SKM-1 (cell line): ENCODE measurements at regions not wholly inside any gene's neighbourhood (a gene's known extent, or its start where the extent isn't known, plus 50 kb on each side); places are given as distances from the start of the nearest gene placed in this dataset.

Experiments used
- DNase-seq: peaks from one replicate; lab custom pipeline; 2025; ENCODE audit not compliant: unreplicated experiment; lab: John Stamatoyannopoulos, UW

DNA sequence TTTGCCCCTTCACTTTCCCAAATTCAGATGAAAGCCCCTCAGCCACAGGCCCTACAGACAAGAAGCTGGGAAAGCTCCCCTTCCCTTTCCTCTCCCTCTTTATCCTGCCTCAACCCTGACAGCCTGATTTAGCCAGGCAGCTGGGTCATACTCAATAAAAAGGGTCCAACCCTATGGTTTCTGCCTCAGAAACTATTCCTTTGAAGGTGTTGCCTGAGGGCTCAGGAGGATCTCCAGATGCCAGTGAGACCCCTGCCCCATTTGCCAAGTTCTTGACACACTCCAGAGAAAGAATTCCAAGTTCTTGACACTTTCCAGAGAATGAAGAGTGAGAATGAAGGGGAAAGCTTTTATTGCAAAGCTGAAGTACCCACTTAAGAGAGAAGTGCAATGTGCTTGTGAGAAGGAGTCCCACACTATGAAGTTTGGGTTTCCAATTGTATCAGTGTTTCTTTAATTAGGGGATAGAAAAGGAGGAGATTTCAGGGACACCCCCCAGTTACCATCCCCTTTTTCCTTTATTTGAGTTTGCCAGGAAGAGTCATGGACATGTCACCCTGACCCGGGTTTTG lies 576.2 kb downstream of the METTL4 start:
- no peak for DNase-seq

DNA sequence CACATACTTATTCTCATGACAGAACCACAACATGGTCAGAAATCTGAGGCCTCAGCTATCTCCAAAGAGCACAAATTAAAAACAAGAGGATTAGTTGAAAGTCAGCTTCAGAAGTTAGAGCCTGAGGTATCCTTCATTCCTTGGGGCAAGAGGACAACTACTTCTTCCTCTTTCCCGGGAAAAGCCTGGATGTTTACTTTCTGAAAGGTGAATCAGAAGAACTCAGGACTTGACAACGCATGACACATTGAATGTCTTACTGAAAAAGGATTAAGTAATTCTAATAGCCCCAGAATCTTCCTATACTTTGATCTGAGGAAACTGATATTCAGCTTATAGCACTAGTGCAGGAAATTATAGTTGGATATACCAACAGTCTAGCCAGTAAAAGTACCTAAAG lies 573.2 kb downstream of the METTL4 start:
- no peak for DNase-seq

DNA sequence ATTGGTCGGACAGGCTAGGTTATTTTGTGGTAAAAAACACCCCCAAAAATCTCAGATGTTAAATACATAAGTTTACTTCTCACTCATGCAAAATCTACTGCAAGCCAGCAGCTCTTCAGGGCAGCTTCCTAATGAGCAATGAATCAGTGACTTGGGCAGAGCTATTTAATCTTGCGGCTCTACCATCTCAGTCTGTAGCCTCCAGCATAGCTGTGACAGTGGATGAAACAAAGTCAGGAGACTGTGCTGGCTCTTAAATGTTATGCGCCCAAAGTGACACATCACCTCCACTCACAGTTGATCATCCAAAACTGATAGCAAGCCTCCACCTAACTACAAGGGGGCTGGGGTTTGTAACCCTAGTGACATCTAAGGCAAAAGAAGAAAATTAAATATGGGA lies 571.9 kb downstream of the METTL4 start:
- no peak for DNase-seq

DNA sequence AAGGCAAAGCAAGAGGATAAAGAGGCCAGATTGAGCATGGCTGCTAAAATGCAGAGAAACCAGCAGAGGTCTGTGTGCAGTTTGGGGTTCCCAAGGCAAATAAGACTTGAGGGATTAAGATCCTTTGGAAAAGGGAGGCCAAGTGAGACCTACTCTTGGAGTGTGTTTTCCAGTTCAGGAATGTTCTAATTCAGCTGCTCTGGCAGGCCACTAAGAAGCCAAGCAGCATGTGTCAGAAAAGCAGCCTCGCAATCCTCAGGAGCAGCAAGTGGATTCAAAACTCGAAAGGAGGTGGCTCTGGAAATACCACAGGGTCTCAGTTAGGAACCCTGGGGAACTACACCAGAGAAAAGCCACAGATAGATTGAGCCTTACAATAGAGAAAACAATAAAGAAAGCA lies 569.2 kb downstream of the METTL4 start:
- DNase-seq: no peak

DNA sequence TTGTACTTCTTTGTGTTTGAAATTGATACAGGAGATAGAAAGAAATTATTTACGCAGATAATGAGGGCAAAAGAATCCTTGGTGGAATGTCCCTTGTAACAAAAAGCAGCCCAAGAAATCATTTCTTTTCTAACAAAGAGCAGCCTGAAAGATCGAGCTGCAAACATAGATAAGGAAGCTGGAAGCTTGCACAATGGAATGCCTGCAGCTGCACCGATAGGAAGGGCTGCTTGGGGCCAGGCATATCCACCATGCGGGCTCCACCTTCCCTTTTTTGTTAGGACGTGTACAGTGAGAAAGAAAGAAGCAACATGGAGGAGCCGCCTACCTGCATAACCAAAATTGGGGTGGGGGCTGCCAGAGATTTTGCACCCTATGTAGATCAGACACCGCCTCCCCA lies 568.7 kb downstream of the METTL4 start:
- no peak for DNase-seq

DNA sequence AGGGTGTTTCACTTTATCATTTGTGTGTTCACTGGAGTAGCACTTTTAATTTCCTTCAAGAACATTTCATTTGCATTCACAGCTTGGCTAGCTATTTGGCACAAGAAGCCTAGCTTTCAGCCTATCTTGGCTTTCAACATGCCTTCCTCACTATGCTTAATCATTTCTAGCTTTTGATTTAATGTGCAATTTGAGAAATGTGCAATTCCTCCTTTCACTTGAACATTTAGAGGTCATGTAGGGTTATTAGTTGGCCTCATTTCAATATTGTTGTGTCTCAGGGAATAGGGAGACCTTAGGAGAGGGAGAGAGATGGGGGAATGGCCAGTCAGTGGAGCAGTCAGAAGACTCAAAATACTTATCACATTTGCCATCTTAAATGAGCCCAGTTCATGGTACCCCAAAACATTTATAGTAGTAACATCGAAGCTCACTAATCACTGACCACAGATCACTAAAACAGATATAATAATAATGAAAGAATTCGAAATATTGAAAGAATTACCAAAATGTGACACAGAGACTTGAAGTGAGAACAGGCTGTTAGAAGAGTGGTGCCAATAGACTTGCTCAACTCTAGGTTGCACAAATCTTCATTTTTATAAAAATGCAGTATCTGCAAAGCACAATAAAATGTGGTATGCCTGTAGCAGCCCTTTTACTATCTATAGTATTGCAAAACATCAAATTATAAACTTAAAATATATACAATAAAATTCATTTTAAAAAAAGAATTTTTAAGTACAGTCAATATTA lies 561.2 kb downstream of the METTL4 start:
- no peak for DNase-seq

DNA sequence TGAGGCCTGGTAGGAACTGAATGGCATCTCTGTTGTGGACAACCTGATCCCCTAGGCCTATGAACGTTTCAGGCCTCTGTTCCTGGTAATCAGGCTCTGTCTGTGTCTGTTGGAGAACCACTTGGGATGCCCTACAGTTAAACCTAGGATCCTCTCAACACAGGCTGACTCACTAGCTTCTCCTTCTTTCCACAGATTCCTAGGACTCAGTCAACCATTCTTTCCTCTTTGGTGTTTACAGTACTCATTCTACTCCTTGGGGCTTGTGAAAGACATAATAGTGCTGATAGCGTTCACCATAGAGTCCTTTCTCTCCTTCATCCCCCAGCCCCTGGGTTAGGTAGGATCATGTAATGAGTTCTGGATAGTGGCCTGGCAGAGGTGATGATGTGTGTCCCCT lies 544.3 kb downstream of the METTL4 start:
- DNase-seq: no peak

DNA sequence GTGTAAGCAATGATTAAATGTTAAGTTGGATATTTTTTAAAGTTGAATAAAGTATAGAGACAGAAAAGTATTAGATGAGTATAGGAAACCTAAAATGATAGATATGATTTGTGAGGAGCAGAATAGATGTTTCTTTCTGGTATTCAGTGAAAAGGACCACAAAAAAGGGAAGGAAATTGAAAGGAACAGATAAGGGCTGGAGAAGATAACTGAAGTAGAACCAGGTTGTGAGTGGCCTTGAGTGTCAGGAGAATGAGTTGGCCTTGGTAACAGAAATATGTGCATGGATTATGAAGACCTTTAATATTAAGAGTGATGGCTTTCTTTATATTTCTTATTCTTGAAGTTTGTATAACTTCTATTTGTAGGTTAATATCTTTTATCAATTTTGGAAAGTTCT lies 543.5 kb downstream of the METTL4 start:
- DNase-seq: no peak

DNA sequence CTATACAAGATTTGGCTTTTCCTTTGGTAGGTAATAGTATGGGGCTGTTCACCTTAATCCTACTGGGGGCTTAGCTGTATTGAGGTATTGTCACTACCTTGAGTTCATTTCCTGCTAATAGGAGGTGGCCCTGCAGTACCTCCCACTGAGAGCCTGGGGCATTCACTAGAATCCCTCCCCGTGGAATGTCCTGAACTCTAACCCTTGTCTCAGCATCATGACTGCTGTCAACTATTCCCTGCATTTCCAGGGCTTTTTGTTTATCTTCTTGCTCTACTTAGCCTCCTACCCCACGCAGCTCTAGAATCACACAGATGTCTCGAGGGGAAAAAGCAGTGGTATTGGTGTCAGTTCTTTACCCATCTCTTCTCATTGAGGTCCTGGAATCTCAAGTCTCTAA lies 542.3 kb downstream of the METTL4 start:
- DNase-seq: no peak

DNA sequence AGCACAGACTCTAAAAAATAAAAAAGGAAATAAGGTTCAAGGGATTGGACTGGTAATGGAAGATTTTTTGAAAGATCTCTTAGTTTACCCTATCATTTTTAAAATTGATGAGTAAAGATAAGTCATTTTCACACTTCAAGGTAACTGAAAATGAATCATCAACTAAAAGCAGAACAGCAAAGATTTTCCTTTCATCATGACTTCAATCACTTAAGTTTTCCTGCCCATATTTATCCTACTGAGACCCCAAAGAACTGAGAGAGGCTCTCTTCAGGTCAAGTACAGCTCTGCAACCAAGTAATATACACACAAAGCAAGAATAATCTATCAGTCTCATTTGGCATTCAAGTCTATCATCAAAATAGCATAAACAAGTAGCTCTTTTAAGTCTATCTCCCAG lies 540.7 kb downstream of the METTL4 start:
- no peak for DNase-seq

DNA sequence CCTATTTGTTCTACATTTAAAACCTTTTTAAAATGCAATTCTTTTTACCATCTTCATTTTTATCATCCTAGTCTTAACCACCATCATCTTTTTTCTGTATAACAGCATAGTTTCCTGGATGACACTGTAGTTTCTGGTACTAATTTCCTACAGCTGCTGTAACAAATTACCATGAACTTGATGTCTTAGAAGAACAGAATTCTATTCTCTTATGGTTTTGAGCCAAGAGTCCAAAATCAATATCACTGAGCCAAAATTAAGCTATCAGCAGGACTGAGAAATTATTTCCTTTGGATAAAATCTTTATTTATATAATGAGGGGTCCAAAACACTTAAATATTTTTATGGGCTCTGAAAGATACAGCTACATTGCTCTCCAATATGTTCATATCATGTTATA lies 539.3 kb downstream of the METTL4 start:
- DNase-seq: no peak

DNA sequence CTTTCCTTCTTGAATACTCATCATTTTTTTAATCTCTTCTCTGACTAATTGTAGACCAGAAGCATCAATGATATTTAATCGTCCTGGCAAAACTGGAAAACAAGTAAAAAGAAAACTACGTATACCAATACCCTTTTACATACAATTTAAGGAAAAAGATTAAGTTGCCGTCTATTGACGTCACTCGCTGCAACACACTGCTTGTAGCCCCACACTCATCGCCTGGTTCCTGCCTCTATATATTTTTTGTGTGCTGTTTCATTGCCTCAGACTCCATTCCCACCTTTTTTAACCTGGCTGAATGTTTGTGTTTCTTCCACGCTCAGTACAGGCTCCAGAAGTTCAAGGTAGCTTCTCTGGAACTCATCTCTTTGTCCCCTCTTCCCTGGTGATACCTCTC lies 536.2 kb downstream of the METTL4 start:
- DNase-seq: no peak

DNA sequence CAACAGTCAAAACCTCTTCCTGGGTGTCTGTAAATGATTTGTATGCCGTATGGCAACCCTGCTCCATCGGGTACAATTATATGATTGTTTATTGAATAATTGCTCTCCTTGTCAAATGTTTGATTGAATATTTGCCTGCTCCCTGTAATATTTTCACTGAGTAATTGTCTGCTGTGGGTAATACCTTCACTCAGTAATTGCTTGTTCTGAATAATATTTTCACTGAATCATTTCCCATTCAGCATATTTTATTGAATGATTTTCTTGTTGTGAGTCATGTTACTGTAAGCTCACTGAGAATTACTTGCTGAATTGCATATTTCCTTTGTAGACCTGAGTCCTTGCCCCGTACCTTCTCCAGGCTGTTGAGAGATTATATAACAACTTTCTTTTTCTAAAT lies 535.2 kb downstream of the METTL4 start:
- no peak for DNase-seq

DNA sequence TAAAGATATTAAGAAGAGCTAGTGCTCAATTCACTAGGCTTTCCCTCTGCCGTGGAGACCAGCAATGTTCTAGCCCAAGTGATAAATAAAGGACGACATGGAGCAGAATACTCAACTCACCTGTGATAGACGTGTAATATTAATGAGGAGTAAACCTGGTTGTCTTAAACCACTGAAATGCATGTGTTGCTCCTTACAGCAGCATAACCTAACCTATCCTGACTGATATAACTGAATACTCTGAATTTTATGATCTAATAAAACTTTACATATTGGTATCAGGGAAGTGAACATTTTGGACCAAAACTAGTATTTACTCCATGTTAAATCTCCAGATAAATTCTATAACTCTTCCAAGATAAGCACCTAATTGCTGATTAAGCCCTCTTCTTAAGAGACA lies 531.0 kb downstream of the METTL4 start:
- DNase-seq: no peak

DNA sequence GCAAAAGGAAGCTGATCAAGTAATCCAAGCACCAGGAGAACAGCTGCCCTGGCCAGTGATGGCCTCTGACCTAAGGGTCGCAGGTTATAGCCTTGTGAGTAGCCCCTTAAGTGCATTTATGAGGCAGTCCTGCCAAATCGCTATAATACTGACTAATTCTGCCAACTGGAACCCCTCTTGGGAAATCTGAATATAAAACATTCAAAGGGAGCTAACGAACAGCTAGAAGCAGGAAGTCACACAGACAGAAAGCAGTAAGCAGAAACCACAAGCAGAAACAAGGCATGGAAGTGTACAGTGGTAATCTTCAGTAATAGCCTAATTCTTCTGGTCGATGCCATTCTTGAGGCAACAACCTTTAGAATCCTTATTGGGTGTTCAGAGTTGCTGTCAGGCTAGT lies 521.3 kb downstream of the METTL4 start:
- DNase-seq: peak; percentile 8

DNA sequence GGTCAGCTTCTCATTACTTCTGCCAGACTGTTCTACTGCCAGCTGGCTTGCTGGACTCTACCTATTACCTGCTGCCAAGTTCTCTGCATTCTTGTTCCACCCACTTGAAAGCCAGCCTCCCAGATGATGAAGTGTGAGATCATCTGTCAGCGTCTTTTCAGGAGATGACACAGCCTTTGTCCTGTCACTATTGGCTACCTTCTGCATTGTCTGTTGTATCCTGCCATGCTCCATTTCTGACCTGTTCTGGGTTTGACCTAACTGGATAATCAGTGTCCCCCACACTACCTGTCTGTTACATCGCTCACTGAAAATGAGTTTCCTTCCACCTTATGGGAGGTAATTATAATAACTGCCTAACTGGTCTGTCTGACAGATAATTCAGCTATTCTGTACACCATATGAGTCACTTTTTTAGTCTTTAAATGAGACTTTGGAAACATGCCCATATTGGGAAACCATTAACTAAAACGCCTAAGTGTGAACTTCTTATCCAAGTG lies 520.6 kb downstream of the METTL4 start:
- DNase-seq: no peak

DNA sequence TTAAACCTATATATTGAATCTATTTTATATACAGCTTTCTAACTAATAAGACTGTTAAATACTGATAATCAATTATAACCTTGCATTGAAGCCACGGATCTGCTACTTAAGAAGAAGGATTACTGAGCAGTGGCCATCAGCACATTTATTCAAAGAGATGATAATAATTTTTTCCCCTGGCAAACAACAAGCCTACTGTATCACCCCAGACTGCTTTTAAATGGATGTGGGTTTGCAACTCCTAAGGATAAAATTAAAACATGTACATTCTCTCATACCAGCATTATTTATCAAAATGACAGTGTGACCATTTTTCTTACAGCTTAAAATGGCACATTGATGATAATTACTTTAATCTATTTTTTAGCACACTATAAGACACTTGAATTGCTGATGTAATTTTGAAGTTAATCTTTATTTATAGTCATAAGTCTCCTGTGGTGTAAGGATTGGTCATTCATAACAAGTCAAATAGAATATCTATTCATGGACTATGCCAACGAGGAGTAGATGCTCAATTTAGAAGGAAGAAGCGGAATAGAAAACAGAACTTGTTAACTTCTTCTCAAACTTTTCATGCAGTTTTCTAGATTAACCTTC lies 517.7 kb downstream of the METTL4 start:
- DNase-seq: no peak

DNA sequence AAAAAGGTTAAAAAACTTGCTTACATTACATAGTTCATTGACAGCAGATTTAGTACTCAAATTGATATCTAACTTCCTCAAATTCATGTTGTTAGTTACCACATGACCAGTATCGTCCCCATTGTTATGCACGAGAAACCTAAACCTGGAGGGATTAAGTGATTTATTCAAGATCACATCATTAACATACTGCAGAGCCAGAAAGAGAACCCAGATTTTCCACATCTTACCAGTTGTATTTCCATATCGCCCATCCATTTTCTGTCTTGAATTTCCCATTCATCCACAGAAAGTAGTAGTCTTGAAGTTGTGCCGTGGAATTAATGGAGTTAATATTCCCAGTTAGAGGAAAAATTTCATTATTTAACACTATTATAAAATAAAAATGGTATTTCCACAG lies 512.0 kb downstream of the METTL4 start:
- no peak for DNase-seq

DNA sequence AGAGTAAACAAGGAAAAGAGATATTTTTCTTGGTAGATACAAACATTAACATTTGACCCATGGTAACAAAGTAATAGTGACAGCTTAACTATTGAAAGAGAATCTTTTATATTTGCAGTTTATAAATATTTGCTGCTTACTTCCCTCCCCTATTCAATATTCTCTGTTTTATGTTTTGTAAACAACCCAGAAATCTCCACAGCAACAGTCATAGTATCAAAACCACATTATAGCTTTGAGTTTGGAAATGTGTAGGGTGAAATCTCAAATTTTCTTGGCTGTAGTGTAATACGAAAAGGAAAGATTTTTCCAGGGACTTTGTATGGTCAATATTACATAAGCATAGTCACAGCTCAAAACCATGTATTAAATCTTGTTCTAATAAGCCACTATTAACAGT lies 511.2 kb downstream of the METTL4 start:
- no peak for DNase-seq

DNA sequence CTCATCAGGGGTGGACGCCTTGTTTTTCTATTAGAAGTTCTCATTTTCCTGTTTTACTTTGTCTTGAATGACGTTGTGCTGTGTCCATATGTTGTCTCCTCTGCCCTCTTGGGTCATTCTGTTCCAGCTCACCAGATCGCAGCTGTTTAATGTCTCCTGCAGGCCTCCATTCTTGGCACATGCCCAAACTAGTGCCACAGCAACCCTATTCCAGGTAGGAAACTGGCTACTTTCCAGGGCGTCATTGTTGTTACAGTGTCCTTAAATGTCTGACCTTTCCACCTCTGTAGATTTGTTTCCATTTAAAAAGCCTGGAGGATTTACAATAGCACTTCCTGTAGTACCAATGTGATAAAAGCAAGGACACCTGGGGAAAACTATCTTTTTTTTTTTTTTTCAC lies 500.7 kb downstream of the METTL4 start:
- DNase-seq: no peak

DNA sequence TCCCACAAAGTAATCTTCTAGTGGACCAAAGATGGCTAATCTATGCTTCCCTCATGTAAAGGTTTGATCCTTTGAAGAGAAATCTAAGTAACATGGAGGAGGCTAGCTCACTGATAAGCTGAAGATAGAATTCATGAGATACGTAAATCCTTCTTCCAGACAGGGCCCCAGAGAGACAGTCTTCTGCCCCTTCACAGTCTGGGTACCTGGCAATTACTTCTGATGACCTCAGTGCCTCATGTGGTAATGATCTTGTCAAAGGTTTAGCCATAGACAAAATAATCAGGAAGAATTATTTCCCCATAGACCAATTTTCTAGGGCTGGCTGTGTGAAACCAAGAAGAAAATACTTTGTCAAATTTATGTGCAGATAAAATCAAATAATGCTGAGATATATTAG lies 495.8 kb downstream of the METTL4 start:
- DNase-seq: no peak

DNA sequence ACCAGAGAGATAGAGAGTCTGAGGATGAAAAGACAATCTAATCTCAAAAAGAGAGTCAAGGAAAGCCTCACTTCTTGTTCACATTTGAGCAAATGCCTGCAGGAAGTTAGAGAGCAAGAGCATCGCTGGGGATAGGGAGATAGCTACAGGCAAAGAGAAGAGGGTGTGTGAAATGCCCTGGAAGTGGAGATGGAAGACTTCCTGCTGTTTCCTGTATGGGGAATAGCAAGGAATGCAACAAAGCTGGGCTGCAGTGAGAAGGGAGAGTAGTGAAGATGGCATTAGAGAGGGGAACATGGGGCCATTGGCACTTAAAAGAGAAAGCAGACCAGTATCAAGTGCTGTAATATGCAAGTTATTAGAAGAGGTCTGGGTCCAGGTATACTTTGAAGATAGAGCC lies 488.6 kb downstream of the METTL4 start:
- DNase-seq: no peak

DNA sequence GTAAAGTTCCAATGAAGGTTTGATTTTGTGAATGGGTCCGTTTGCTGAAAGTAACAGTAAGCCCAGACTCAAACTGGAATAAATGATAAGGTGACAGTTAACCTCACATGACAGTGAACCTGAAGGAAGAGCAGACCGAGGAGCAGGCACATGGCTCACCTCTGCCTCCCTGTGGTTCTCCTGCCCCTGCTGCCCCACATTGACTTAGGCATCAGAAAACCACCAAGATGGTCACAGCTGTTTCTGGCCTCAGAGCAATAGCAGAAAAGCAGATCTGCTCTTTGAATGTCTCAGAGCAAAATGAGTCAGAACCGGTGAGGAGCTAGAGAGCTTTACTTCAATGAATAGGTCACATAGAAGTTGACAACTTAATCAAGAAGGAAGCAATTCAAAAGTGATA lies 487.6 kb downstream of the METTL4 start:
- DNase-seq: no peak
